HG02943 (cell line): ENCODE measurements at regions not wholly inside any gene's neighbourhood (a gene's known extent, or its start where the extent isn't known, plus 50 kb on each side); places are given as distances from the start of the nearest gene placed in this dataset.

Source experiments
- ATAC-seq: cut with Tn5 transposase; IDR thresholded peaks from one replicate; pipeline ENCODE4 v1.9.1; 2021; ENCODE audit warnings: mild to moderate bottlenecking, low read depth, moderate library complexity; ENCODE audit not compliant: unreplicated experiment

DNA sequence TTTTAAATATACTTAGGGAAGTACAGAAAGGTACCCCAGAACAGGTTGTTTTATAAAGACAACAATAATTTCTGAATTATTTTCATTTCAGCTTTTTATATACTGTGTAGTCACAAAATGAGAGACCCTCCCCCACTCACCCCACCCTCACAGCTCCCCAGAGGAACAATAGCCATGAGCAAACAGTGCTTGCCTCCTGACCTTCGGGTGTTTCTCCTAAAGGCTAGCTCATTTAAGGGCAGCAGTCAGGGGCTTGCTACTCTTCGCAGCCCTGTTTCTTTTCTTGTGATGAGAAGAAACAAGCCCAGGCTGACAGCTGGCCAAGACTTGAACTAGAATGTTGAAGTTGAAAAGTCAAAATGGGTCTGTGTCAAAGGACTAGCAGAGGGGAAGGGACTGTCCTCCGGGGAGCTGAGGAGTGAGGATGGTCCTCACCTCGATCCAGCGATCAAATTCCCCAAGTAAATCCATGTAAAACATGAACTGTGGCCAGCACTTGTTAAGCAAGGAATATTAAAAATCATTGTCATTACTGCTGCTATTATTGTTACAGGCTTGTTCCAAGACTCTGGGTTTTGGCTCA lies 133.8 kb upstream of the ARHGAP5 start:
- no peak for ATAC-seq

DNA sequence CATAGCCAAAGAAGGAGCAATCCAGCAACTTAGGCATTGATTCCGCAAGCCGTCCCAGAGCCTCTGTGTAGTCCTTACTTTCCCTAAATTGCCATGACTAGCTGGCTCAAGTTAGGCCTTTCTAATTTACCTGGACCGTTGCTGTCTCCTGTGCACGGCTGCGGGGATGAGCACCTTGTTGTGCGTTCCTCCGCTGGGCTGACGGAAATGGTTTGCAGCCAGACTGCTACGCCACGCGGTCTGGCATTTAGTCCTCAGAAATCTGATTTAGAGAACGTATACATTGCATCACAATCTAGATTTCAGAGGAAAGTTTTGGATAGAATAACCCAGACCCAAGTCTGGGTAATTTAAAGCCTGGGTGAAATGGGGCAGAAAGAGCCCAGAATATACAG lies 133.2 kb upstream of the ARHGAP5 start:
- no peak for ATAC-seq

- no peak for ATAC-seq
Observed at GRCh38 chr14:31944256-31945073, 132.6 kb upstream of the ARHGAP5 start.

- ATAC-seq = peak; percentile 61
Observed at GRCh38 chr14:31945074-31945613, 132.0 kb upstream of the ARHGAP5 start.

DNA sequence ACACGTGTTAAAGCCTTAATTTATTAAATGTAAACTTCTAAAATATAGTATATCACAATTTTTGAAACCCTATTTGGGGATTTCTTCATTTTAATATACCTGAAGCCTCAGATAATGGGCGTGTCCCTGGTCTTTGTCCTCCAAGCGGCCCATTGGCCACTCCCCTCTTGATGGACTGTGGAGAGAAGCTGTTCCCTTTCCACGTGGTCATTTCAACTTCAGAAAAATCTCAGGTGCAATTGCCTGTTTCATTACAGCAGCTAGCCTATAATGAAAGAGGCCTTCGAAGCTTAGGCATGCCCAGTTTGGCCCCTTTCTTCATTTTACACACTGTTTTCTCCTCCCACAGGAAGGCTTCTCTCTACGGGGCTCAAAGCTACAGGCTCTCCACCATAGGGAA lies 131.4 kb upstream of the ARHGAP5 start:
- ATAC-seq = no peak

GRCh38 chr14:31947076-31947475 lies 130.0 kb upstream of the ARHGAP5 start:
- no peak for ATAC-seq

DNA sequence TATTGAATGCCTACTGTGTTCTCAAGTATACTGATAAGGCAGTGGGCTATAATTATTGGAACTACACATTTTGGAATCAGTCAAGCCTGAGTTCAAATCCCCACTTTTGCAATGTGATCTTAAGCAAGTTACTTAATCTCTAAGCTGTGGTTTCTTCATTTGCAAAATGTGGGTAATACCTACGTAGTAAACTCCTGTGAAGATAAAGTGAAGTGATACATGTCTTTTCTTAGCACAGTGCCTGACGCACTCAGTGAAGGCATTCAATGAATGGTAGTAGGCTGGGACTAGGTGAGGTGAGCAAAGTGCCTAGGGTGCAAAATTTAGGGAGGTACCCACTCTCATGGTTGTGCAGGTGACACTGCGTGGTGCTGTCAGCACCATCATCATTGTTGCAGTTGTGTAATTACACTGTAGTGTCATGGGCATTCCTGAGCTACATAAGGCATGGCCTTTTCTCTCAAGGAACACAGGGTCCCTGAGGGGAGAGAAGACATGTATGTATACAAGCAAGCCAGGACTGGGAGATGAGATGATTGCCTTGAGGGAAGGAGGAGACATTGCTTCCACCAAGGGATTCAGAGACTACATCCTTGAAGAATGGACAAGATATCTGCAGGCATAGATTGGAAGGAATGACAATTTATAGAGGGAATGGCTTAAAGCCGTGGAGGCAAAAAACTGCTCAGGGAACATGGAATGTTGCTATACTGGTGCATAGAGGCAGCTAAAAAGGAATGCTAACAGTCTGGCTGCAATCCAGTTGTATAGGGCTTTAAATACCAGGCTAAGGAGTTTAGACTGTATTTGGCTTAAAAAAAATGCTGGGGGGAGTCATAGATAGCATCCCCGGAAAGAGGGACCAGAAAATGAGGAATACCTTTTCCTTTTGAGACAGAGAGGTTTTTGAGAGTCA lies 129.2 kb upstream of the ARHGAP5 start:
- no peak for ATAC-seq

DNA sequence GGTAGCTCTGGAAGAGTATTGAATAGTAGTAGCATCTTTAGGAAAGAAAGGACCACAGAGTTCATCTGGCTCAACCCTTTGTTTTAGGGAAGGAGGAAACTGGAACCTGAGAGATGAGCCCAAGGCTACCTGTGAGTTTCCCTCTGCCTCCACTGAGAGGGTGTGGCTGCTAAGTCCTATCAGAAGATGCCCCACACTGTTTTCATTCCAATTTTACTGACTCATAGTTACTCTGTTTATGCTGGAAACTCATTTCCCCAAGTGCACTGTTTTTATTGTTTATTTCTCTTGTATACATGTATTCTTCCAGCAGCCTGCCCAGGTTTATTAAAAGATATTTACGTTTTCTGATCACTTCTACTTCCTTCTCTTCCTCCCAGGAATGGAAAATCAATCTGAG lies 127.4 kb upstream of the ARHGAP5 start:
- no peak for ATAC-seq

DNA sequence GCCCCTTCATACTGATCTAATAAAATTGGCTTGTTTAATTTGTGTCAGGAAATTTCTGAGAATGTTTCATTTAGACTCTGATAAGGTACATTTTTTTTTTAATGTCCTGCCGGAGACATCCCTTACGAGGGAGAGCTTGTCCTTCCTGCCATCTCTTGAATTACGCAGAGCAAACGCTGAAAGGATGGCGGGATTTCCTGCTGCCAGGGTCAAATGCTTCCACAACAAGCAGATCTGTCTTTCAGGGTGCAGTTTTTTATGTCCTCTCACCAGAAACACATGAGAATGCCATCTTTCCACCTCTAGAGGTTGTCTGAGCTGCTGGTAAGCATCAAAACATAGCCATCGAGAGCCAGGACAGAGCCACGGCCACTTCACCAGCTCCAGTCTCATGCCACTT lies 126.8 kb upstream of the ARHGAP5 start:
- no peak for ATAC-seq

DNA sequence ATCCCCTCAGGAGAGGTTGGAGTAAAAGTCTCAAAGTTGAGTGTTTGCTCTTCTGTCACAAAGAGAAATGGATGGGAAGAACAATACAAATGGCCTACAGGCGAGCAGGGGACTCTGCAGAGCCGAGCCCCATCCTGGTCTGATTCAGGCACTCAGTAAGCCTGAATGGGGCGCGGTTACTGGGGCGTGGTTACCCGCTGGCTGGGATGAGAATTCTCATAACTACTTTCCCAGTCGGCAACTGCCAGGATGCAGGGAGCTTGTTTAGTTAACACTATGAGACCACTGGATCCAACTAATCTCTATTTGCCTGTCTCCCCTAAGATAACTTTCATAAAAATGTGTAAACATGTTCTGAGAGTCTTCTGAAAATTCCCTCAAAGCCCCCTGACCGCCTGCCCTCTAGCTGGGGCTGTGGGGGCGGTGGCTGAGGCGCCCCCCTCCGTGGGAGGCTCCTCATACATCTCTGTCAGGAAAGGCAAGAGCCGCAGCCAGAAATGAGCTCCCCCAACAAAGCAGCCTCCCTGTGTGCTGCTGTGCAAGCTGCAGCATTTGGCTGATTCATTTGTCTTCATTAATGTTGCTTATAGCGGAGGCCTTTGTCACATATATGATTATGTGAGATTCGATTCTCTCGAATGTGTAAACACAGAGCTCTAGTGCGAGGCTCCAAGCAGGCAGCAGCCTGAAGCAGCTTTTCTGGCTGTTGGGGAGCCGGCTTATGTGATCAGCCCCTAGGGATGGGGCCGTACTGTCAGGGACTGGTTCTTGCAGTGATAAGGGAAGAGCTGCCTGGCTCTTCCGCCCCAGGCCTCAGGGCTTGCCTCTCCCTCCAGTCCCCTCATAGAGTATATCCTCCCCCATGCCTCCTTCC lies 126.1 kb upstream of the ARHGAP5 start:
- ATAC-seq = no peak

- ATAC-seq = no peak
Observed at GRCh38 chr14:31951638-31951964, 125.5 kb upstream of the ARHGAP5 start.

DNA sequence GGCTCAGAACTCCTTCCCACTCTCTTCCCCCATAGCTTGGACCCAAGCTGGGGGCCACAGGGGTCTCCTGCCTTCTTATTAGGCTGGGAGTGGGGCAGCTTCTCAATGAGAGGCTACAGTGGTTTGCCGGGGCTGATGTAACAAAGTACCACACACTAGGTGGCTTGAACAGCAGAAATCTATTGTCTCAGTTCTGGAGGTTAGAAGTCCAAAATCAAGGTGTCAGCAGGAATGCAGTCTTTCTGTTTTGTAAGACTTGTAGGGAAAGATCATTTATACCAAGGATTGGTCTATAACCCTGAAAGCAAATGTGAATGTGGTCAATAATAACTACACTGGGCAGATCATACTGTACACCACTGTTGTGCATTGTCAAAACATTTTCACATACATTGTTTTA lies 124.5 kb upstream of the ARHGAP5 start:
- ATAC-seq = no peak

DNA sequence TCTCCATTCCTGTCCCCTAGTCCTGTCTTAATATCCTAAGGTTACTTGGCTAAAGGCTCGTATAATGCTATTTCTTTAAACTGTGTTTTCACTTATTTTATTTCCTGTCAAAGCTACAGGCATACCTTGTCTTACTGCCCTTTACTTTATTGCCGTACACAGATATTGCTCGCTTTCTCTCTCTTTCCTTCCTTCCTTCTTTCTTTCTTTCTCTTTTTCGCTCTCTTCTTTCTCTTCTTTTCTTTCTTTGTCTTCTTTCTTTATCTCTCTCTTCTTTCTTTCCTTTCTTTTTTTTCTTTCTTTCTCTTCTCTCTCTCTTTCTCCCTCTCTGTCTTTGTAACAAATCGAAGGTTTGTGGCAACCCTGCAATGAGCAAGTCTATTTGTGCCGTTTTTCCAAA lies 123.9 kb upstream of the ARHGAP5 start:
- no peak for ATAC-seq

- ATAC-seq = no peak
Observed at GRCh38 chr14:31954991-31955390, 122.1 kb upstream of the ARHGAP5 start.

DNA sequence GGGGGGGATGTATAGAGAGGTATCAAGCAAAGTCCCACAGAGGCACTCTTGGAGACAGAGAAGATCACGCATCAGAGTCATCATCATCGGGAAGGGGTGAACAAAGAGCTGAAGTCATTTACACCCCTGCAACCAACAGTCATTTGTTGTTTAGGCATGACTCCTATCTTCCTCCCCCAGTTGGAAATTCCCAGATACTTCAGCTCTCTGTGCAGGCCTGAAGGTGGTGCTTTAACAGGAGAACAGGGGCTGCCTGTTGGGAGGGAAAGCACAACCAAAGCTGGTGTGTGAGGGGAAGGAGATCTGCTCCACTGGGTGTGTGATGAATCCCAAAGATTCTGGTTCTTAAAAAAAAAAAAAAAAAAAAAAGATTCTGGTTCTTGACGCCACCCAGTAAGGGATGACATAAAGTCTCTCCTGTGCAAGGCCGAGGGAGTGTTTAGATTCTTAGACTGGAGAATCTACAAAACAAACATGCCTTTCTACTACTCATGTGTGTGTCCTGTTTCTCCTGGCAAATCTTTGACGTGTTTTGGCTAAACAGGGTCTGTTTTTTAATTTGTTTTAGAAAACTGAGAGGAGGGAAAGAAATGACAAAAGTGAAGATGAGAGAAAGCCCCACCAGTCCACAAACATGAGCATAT lies 121.0 kb upstream of the ARHGAP5 start:
- no peak for ATAC-seq

GRCh38 chr14:31957565-31957964 lies 119.5 kb upstream of the ARHGAP5 start:
- ATAC-seq = no peak

DNA sequence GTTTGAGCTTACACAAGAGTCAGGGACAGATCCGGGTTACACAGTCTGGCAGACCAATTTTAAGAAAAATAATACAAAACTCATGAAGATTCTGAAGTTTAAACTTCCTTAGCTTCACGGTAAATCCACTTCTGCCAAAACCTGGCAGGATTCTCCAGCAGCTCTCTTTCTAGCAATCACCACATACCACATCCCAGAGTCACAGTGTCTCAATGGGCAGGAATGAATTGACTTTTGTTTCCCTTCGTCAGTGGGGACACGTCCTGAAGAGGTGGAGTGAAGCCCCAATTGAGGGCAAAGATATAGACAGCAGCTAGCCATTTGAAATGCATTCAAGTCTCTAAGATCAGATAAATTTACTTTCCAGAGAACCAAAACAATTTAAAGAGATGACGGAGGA lies 117.1 kb upstream of the ARHGAP5 start:
- ATAC-seq = no peak

- ATAC-seq = no peak
Observed at GRCh38 chr14:31961896-31962295, 115.2 kb upstream of the ARHGAP5 start.

DNA sequence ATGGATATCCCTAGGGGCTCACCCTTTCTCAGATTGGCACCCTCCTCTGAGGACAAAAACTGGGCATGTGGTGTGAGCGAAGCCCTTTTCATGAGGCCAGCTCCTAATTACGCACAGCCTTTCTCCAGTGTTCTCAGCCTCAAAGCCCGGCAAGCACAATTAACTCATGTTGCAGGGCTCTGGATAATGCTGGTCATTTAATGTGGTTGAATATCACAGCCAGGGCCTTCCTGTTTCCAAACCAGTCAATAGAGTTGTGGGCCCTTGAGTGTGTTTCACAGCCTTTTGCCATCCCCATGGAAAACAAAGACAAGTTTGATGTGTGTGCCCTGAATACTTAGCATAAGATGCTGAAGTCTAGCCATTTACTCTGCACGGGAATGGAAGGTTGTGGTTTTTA lies 114.2 kb upstream of the ARHGAP5 start:
- no peak for ATAC-seq

DNA sequence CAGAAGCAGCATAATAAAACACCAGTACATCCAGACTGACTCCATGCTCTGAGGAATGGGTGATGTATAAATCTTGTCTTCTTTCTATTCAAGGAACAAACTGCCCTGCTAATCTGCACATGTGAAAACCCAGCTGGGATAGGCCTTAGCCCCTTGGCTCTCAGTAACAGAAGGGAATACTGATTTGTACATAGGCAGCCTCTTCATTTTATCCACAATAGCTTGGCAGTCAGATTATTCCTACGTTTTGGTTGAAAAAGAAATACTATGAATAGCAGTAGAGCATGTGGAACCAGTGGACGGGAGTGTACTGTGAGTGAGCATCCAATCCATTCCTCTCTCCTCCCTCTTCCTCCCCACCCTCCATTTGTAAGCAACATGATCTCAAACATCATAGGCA lies 113.5 kb upstream of the ARHGAP5 start:
- ATAC-seq = no peak
